GOT3 (cell line): ENCODE measurements at regions not wholly inside any gene's neighbourhood (a gene's known extent, or its start where the extent isn't known, plus 50 kb on each side); places are given as distances from the start of the nearest gene placed in this dataset.
"Not testable (repeated sequence)": the region's sequence is repeated elsewhere in the genome, so short reads cannot be mapped to it uniquely, and the experiment has no call there.

Experiments
- DNase-seq: peaks from one replicate; lab custom pipeline; 2025; ENCODE audit warnings: mixed read lengths; lab: John Stamatoyannopoulos, UW

DNA sequence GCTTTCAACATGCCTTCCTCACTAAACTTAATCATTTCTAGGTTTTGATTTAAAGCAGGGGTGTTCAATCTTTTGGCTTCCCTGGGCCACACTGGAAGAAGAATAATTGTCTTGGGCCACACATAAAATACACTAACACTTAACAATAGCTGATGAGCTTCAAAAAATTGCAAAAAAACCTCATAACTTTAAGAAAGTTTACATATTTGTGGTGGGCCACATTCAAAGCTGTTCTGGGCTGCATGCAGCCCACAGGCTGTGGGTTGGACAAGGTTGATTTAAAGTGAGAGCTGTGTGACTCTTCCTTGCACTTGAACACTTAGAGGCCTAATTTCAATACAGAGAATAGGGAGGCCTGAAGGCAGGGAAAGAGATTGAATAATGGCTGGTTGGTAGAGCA is 598.3 kb downstream of the EFNA5 start:
- DNase-seq, result no peak

DNA sequence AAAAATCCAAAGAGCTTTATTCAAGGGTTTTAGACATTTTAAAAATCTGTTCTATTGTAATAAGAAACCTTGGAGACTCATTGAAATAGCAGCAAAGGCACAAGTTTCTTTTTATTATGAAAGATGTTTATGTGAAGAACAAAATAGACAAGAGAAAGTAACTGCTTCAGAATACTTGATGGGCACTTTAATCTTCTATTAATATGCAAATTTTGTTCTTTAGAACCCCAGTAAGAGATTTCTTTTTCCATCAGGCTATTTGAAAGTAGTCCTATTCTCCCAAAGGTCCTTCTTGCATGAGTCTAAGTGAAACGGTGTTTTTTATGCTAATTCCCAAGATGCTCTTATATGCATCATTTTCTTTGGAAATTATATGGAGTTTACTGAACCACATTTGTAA is 602.0 kb downstream of the EFNA5 start:
- DNase-seq, result no peak

DNA sequence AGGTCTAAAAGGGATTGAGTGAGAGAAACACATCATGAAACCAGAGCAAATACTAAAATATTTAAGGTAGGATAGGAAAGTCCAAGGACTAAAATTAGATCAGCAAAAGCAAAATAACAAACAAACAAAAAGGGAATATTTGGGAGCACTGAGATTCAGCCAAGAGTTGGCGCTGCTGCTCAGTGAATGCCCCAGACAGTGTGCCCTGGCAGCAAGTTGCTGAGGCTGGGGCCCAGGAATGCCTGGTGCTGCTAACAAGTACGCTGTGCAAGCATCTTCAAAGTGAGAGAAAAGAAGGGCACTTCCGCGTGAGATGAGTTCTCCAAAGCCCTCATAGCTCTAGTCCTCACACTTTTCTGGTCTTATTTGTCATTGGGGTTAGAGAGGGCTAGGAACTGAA is 603.3 kb downstream of the EFNA5 start:
- no peak for DNase-seq

DNA sequence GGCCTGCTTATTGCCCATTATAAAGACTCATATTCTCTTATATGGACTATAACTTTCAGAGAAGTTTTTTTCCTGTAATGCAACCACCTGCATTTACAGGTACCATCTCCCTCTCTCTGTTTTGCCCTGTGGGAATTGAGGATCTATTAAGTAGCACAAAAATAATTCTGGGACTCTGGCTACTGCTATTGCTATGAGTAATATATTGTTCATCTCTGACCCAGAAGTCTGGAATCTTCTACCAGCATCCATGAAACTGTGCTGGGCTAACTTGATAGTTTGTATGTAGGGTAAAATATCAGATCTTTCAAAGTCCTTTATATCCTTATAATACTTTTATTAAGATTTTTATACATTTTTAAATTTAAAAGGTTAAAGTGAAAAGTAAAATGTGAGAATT is 607.2 kb downstream of the EFNA5 start:
- DNase-seq, result no peak

DNA sequence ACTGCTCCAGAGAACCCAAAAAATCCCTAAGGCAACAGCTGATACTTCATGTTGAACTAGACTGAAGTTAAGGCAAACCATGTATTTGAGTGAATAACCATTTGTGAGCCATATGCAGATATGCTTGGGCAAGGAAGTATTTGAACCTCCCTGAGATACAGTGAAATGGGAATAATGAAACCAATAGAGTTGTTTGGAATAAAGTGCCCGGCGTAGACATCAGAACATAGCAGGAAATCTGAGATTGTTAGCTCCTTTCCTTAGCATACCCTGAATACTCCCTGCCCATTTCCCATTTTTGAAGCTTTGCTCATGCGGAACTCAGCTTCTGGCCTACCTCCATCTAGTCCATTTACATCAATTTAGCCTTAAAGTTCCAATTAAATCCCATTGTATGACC is 611.9 kb downstream of the EFNA5 start:
- DNase-seq, result no peak

DNA sequence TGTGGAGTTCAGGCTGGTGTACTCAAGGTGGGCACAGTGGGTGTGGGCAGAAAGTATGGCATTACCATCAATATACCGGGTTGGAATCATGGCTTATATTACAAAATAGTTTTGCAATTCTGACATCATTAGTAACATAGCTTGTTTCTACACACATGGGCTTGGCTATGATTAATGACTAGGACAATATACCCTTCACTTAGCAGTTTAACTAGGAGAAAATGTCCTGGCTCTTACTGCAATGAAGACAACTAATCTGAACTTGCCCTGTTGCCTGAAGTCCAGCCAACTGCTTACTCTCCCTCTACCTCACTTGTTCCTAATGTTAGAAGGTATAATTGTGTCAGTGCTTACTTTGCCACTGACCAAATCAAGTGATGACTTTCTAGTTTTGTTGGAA is 612.5 kb downstream of the EFNA5 start:
- DNase-seq, result no peak

DNA sequence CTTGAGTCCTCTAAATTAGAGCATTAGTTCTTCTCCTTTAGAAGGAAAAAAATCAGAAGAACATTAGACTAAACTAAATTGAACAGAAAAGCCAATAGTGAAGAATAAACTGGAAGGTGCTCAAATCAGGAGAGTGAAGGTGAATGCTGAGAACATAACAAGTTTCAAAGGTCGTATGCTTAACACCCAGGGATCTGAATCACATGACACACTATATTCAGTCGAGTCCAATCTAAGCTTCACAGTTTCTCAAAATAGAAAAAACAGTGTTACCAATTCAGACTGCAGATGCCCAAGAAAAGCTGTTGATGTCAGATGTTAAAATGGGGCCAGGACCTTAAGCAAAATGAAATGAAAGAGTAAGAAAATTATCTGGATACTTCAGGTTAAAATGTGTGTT is 614.5 kb downstream of the EFNA5 start:
- DNase-seq, result no peak

DNA sequence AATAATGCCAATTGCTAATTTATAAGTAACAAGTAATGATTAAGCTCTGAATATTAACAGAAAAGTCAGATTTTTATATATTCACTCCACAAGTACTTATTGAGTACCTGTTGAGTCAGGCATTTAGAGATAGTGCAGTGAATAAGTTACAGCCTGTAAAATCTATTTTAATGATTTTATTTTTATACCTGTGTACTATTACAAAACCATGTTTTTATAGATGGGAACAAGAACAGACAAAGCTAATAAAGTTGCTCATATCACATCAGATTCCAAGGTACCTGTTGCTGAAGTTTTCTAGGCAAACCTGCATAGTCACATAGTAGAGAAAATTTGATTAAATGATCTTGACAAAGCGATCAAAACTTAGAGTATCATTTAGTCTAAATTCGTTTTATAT is 623.7 kb downstream of the EFNA5 start:
- no peak for DNase-seq

DNA sequence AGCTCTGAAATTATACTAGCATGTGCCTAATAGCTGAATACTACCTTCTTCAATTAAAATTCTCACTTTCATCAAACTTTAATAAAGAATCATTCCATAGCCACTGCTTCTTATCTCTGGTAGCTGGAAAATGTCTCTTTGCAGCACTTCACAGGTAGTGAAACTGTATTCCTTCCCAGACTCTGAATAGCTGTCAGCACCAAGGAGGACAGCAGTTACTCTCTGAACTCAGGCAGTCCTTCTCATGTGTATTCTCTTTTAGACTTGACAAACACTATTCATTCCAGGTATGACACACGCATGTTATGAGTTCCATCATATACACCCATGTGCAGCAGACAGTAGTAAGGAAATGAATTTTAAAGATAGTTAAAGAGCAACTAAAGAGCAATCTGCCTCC is 627.1 kb downstream of the EFNA5 start:
- no peak for DNase-seq

DNA sequence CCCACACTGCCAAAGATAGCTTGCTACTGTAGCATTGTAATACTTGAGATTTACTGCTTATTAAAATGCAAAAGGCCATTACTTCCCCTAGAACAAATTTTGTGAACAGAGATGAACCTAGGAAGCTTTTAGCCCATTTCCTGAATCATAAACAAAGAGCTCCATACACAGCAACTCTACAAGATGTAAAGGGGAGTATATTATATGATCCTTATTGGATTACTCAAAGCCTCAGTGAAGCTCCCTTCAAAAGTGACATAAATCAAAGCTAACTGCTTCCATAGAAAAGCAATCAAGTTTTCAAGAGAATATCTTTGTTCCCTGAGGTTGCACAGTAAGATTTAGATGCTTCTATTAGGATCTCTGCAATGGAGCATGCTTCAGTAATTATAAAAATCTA is 629.8 kb downstream of the EFNA5 start:
- no peak for DNase-seq

DNA sequence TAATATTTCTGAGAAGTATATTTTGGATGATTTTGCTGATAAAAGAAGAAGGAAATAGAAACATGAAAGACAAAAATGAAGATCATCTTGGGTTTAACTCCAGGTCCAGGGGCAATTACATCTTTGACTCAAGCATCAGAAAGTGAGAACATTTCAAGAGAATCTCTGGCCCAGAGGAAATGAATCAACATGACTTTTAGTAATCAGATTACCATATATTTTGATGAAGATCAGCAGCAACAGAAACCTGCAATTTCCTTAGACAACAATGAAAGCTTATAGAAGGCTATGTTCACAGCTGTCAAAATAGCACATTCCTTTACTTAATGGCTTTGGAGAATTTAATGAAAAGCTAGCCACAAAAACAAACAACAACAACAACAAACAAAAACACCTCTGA is 638.1 kb downstream of the EFNA5 start:
- DNase-seq, result no peak

DNA sequence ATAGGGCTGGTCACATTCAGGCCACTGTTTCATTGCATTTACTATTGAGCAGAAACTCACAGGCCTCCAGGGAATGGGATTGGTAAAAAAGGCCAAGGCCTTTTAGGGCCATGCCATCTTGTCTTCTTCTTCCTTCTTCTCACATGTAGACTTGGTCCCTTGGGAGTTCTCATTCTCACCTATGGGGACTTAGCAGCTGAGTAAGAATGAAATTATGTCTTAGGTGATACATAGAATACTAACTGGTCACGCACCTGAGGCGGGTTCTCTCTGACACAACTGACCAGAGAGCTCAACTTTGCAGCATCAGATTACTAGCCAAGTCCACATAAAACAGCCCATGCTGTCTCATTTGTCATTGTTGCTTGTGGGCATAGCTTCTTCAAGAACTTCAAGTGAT is 641.8 kb downstream of the EFNA5 start:
- no peak for DNase-seq

DNA sequence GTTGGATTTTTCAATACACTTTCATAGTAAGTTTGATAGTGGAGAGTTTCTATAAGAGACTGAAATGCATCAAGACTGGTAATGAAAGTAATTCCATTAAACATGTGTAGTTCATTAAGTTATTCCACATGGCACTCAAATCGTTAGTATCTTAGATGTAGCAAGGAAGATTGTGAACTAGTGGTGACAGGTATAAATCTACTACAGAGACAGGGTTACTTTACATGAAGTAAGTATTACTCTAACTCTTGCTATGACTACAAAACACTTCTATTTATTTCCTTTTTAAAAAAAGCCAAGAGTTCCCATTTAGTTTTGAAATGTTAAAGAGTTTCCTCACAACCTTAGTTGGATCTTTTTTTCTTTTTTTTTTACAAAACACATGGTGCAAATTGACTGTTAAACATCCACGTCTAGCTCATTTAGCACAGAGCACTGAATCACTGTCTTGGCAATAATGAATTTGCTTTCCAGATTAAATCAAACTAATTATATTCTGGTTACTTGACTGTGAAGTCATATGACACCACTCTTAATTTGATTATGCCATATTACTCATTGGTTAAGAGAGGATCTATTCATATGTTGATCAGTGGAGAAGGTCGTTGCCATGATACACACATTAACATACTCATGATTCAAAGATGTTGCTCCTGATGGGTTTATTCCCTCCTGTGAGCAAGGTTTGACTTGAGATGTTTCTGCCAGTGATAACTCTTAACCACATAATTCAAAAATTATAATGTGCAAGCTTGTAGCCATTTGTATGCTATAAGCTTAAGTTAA is 644.8 kb downstream of the EFNA5 start:
- no peak for DNase-seq

DNA sequence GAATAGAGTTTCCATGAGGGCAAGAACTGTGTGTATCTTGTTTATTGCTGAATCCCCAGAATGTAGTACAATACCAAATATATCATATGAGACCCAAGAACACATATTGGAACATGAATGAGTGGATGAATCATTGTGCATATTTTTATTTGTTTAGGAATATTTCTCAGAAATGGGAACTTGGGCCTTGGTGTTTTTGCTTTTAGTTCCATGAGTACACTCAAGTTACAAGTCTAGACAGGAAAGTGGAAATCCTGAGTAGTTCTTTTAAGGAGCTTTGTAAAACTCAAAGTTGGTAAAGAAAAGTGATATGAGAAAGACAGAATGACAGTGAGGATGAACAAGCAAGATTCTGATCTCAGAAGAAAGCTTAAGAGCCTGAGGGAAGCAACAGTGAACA is 647.0 kb downstream of the EFNA5 start:
- DNase-seq, result no peak

DNA sequence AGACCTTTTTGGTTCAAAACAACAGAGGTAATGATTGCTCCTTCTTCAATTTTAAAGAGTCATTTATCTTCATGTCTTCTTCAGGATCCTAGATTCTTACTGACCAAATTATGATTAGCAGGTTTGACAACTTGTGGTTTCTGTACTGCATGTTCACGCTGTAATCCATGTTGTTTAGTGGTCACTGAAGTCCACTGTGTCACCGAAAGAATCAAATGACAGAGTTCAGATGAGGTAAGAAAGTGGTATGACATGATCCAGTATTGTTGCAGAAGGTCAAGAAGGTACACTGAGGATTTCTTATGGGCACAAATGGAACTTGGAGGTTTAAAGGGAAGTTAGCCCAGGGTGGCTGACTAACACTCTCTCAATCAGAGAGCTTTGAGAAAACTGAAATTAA is 649.2 kb downstream of the EFNA5 start:
- no peak for DNase-seq

DNA sequence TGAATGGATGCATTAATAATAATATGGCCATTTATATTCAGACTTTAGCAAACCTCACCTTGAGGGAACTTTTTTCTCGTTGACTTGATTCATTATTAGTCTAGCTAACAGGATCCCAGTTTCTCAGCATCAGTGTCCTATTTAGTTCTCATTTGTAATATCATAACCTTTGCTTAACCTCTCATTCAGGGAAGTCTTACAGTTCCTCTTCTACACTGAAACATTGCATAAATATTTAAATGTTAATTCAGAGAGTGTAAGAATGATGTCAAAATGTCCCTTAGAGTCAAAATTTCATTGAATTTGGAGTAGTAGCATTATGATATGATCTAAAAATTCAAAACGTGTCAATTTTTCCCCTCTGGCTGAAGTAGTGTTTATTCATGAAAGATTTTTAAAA is 650.1 kb downstream of the EFNA5 start:
- no peak for DNase-seq

DNA sequence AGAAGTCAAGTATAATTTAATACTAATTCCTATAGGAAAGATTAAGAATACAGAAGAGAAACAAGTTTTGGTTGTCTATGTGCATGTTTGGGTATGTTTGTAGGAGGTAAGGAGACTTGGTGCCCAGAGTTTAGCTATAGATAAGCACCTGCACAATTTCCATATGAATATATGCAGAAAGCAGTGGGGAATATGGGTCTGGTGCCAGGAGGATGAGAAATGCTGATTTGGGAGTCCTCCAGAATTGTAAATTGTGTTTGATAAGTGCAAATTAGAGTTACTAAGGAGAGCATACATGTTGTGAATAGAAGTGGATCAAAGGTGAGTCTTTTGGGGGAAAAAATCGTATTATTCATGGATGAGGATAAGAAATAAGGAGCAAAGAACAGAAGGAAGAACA is 653.1 kb downstream of the EFNA5 start:
- DNase-seq, result no peak

DNA sequence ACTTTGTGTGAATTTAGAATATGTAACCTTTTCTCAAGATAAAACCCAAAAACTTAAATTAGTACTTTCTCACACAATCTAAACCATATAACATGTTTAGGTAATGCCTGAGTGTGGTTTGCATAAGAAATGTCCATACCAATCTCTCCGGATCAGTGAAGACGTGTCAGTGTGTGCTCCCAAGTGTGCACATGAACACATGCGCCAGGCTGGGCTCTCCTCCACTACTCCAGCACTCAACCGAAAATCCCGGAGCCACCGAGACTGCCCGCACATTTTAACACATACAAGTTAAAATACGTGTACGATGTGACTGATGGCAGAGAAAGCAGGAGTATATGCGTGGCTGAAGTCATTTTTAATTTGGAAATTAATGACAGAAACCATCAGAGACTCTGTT is 658.4 kb downstream of the EFNA5 start:
- DNase-seq, result no peak

DNA sequence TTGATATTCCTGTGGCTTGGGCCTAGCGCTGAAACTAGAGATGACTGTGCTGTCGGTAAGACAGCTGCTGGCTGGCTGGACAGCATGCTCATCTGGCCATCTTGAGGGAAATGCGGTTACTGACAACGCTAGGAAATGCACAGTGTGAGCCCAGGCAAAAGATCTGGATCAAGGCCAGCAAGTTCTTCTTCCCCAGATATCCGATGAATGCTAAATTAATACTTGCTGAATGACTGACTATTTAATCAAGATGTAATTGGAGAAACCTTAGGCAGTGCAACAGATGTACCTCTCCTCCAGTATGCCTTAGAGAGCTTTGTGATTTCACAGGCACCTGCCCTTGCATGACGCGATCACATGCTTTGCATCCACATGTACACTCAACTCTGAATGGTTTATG is 659.1 kb downstream of the EFNA5 start:
- no peak for DNase-seq

DNA sequence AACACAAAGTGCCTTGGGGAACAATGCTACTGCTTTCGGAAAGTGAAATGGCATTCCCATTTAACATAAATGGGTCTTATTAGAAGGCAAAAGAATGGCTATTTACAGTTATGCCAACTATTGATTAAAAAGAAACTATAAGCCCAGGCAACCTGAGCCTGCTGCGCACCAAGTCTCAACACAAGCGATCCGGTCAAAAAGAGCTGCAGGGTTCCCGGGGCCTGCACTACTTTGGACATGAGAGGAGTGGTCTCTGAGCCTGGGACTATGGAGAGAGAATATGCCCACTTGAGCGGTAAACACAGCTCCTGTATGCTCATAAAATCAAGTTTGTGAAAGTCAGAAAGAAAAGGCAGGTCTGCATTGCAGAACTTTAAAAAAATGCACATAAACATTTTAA is 660.7 kb downstream of the EFNA5 start:
- DNase-seq, result no peak

DNA sequence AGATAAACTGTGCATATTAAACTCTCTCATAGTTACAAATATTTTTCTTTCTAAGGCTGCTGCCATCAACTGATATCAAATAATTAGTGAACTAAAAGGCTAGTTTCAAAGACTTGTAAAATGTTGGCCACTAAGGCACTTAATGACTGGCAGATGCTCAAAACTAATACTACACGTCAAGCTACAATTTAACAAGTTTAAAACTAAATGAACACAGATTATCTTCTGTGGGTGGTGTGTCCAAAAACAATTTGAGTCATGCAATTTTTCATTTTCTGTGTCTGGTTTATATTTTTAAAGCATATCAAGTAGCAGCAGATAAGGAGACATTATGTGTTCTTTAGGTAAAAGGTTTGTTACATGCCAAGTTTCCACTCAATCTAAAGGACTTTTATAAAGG is 665.1 kb downstream of the EFNA5 start:
- DNase-seq, result no peak

DNA sequence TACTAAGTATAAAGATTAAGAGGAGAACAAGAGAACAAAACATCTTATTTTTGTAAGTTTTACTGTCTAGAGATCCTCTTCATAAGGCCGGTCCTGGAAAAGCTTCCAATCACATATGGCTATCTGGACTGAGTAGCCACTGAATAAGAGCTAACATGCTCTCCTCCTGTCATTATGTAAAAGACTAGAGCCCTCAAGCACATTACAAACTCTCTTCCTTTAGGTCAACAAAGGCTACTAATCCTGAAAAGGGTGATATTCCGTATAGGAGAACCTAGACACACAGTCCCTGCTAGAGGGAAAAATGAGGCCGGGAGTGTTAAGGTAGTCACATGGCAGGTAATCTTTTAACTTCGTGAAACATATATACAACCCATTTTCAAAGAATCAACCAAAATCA is 665.6 kb downstream of the EFNA5 start:
- DNase-seq, result no peak

DNA sequence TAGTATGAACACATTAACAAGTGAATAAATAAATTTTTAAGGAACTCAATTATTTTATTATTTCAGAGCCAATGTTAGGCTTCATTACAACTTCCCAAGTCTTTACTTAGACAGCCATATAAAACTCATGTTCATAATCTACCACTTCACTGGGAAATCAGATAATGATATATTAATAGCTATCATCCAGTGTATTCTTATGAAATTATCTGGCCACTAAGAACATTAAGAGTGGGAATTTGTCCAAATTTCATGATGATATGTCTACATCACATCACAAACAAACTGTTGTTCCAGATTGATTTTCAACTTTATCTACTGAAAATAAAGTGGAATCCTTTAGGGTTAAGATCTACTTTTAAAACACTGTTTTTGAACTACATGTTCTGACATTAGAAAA is 668.6 kb downstream of the EFNA5 start:
- DNase-seq, result no peak

DNA sequence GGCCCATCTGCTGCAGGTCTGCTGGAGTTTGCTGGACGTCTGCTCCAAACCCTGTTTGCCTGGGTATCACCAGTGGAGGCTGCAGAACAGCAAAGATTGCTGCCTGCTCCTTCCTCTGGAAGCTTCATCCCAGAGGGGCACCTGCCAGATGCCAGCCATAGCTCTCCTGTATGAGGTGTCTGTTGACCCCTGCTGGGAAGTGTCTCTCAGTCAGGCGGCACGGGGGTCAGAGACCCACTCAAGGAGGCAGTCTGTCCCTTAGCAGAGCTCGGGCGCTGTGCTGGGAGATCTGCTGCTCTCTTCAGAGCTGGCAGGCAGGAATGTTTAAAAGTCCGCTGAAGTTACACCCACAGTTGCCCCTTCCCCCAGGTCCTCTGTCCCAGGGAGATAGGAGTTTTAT is 671.2 kb downstream of the EFNA5 start:
- not testable (repeated sequence) for DNase-seq

DNA sequence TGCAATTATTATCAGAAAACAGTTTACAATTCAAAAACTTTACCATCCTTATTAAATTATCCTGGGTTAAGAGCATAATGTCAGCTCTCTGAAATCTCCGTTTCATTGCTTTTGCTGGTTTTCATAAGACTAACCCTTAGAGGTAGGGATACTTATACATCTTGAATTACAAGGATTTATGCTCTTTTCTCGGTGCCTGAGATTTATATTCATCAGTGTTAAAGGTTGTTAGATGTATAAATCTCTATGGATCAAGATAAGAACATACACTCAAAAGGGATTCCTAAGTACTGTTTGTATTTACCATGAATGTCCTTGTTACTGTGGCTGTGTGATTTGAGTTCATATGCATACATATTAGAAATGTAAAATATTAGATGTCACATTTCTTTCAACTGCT is 684.7 kb downstream of the EFNA5 start:
- DNase-seq, result no peak
